ENCODE measurements at regions not wholly inside any gene's neighbourhood (a gene's known extent, or its start where the extent isn't known, plus 50 kb on each side); places are given as distances from the start of the nearest gene placed in this dataset.

DNA sequence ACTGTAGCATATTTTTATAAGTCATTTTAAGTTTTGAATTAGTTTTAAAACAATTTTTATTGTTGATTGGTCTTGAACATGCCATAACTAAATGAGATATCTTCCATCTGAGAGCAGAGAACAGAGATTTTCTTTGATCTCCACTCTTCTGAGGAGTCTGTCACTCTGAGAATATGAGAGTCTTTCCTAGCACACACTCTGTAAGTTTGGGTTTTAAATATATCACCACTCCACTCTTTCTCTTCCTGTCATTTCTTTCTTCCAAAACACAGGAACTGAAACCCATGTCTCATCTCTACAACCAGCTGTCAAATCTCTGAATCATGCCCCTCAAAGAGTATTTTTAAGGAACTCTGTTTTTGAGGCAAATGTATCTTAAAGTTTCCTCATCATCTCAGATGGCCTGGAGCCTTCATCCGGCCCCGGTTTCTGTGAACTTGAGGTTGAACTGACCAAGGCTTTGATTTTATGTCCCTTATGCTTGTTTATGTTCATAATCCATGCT lies 698.2 kb upstream of the SGCG start:
- Histone ChIP-seq H3K36me3 (no peaks in the 10 kb centered on the region), H3K4me3 (no peak overlapping the region), H3K27me3 (no peaks in the 10 kb centered on the region), H3K9me3 (peaks cover 0 to 9% (median 0%) of the 10 kb centered on the region in 11 donors), H3K27ac (no peak overlapping the region), H3K4me1 (no peaks in the 10 kb centered on the region)
- intact Hi-C loops (cut with DNase I) = no loop called here
- ATAC-seq (no peak), DNase-seq (no peak)
- WGBS, 2 donors = 87 to 89% methylated on average over 2 of the region's 2 CpGs
- TF ChIP-seq, protein P1, sequence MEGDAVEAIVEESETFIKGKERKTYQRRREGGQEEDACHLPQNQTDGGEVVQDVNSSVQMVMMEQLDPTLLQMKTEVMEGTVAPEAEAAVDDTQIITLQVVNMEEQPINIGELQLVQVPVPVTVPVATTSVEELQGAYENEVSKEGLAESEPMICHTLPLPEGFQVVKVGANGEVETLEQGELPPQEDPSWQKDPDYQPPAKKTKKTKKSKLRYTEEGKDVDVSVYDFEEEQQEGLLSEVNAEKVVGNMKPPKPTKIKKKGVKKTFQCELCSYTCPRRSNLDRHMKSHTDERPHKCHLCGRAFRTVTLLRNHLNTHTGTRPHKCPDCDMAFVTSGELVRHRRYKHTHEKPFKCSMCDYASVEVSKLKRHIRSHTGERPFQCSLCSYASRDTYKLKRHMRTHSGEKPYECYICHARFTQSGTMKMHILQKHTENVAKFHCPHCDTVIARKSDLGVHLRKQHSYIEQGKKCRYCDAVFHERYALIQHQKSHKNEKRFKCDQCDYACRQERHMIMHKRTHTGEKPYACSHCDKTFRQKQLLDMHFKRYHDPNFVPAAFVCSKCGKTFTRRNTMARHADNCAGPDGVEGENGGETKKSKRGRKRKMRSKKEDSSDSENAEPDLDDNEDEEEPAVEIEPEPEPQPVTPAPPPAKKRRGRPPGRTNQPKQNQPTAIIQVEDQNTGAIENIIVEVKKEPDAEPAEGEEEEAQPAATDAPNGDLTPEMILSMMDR (IDR thresholded peaks at IDR 0.05) = no peak

DNA sequence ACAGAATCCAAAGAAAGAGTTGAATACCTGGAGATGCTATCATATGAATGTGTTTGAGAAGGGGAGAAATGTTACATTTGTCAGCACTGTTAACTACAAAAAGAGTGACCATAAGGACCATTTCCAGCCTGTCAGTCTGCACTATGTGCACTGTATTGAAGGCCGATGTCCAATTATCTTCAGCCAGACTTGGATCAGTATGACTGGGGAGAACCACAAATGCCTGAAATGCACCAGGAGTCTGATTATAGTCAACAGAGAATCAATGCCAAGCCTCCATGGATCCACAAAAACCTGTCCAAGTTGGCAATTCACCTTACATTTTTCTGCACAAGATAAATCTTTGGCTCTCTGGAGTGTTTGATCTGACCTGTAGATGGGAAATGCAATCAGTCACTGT lies 697.5 kb upstream of the SGCG start:
- Histone ChIP-seq H3K4me3 (no peak overlapping the region), H3K36me3 (no peaks in the 10 kb centered on the region), H3K27ac (no peak overlapping the region), H3K9me3 (peaks cover 0 to 7% (median 0%) of the 10 kb centered on the region in 11 donors), H3K4me1 (no peaks in the 10 kb centered on the region), H3K27me3 (no peaks in the 10 kb centered on the region)
- DNase-seq (no peak), ATAC-seq (no peak)
- WGBS, 2 donors = 68 to 76% methylated on average over 1 of the region's 1 CpG
- TF ChIP-seq, protein P1 (IDR thresholded peaks at IDR 0.05) = no peak
- intact Hi-C loops (cut with DNase I) = no loop called here

DNA sequence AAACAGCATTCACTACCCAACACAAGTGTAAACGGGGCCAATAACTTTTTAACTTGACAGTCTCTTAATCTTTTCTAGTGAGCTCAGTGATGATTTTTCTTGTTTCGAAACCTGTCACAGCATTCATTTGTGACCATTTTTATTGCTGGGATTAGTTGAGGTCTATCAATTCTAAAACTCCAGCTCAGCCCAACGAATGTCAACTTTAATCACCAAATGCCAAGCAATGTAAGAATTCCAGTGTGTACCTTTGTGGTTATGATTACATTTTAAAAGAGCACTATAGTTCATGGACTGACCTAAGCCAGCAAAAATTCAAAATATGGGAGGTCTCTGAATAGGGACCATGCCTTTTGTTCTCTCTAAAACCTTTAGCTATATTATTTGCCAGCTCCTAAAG lies 694.3 kb upstream of the SGCG start:
- H3K27ac ChIP-seq = no peak overlapping the region
- H3K4me1 ChIP-seq = peaks cover 0 to 4% (median 0%) of the 10 kb centered on the region in 9 donors
- intact Hi-C loops (cut with DNase I) = no loop called here
- TF ChIP-seq, protein P1 (IDR thresholded peaks at IDR 0.05) = no peak
- H3K4me3 ChIP-seq = no peak overlapping the region
- no peak for DNase-seq
- H3K9me3 ChIP-seq = peaks cover 0 to 8% (median 0%) of the 10 kb centered on the region in 11 donors
- no peaks in the 10 kb centered on the region for H3K36me3 ChIP-seq
- WGBS, 2 donors = 65 to 68% methylated on average over 3 of the region's 3 CpGs
- ATAC-seq = no peak
- H3K27me3 ChIP-seq = no peaks in the 10 kb centered on the region

DNA sequence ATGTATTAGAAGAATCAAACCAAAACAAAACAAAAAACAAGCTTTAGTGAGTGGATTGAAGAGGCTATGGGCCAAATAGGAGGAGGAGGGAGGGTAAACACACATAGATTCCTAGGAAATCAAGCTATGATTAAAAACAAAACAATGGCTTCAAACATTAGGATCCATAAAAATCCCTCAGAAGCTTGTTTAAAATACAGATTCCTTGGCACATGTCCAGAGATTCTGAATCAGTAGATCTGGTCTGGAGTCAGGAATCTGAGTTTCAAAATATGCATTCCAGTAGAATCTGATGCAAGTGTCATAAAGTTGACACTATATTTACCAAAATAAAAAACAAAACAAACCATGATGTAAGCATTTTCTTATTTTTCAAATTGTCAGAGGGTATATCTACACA lies 692.8 kb upstream of the SGCG start:
- no peaks in the 10 kb centered on the region for H3K27me3 ChIP-seq
- ATAC-seq (no peak), DNase-seq (no peak)
- H3K27ac ChIP-seq = no peak overlapping the region
- intact Hi-C loops (cut with DNase I) = no loop called here
- peaks cover 0 to 13% (median 0%) of the 10 kb centered on the region in 11 donors for H3K9me3 ChIP-seq
- H3K36me3 ChIP-seq = no peaks in the 10 kb centered on the region
- TF ChIP-seq, protein P1 (IDR thresholded peaks at IDR 0.05) = no peak
- H3K4me3 ChIP-seq = no peak overlapping the region
- peaks cover 0 to 4% (median 0%) of the 10 kb centered on the region in 9 donors for H3K4me1 ChIP-seq
